HG03060 (cell line): ENCODE measurements at regions not wholly inside any gene's neighbourhood (a gene's known extent, or its start where the extent isn't known, plus 50 kb on each side); places are given as distances from the start of the nearest gene placed in this dataset.
"Not testable (repeated sequence)": the region's sequence is repeated elsewhere in the genome, so short reads cannot be mapped to it uniquely, and the experiment has no call there.

ENCODE experiments used
- ATAC-seq: cut with Tn5 transposase; IDR thresholded peaks from one replicate; pipeline ENCODE4 v1.9.1; 2021; ENCODE audit warnings: low read depth, moderate number of reproducible peaks; ENCODE audit not compliant: unreplicated experiment

DNA sequence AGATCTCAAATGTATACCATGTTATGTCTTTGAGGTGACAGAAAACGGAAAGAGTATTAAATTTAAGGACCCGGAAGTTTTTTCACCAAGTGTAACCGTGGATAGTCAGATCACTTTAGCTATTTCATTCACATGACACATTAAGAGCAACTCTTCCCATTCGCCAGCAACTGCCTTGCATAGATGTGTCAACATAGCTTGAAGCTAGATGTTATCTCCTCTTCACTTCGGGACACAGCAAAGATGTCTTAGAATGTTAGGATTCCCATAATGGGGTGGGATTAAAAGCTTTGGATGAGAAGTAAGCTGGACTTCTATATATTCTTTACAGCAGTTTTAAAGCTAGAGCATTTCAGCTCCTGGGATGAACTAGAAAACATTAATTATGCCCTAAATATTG, 1135.9 kb upstream of the PCDH20 start:
- no peak for ATAC-seq

DNA sequence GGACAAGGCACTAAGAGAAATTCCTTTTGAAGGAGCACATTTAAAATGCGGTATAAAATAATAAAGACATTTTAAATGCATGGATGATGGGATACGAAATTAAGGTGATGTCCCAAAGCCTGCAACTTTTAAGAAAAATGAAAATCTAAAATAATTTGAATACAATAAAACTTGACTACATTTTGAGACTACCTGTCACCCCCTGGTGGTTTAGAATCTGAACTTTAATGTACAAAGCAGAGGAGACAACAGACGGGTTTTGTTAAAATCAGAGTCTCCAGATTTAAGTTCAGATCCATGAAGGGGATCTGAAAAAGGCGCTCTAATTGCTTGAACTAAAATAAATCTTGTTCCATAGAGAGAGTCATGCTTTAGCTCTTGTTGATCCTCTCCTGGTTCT, 1129.3 kb upstream of the PCDH20 start:
- ATAC-seq: no peak

DNA sequence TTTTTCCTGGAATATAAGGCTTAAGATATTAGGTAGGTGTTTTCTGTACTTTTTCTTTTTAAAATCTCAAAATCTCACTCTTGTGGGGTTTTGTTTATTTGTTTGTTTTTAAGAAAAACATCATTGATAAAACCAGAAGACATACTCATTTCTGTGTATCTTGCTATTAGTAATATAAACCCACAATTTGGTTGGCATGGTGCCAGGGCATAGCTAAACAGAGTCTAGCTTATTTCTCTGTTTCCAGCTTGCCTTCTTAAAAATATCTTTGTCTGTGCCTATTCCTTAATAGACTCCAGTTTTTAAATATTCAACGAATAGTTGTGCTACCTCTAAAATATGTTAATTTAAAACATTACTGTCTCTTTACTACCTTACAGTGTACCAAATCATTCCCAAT, 1121.9 kb upstream of the PCDH20 start:
- no peak for ATAC-seq

DNA sequence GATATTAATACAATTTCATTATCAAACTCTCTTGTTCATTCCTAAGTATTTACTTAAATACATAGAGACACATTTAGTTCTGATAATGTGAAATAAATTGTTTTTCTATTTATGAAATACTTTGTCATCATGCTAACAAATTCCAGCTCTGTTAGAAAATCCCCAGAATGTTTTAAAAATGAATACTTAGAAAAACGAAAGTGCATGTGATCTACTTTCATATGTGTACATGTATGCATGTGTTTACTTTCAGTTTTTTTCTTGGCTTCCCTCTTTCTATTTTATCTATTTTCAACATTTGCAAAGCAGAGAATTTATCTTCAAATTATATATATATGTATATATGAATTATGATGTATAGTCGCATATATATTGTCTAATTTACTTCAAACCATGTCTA, 1110.0 kb upstream of the PCDH20 start:
- no peak for ATAC-seq

DNA sequence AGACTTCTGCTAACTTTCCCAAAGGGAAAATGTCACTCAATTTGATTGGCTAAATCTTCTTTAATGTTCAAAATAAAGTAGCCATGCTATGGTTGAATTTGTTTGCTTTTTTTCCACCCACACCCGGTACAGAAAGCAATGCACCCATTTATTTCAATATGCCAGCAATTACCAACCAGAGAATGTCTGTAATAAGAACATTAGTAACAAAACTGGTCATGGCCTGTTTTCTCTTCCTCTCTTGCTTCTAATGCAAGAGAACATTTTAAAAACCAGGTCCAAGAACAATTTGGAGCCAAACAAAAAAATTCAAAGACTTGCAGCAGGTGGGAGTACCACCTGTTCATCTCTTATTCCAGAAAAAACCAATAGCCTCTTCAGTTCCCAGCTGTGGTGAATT, 1108.8 kb upstream of the PCDH20 start:
- peak; percentile 17 for ATAC-seq

DNA sequence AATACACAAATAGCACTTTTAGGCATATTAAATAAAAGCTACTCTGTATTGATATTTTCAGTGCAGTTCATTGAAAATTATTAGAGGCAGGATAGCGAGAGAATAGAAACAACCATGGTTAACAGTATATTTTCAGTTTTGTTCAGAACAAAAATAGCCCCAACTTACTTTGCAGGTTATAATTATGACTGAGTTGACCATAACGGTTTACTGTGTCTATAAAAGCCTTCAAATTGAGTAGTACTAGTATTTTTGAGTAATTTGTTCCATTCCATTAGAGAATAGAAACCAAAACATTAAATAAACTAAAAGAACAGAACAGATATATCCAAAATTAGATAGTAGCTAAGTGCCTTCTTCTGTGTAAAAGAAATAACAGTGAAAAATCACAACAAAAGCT, 1108.4 kb upstream of the PCDH20 start:
- ATAC-seq: peak; percentile 83

DNA sequence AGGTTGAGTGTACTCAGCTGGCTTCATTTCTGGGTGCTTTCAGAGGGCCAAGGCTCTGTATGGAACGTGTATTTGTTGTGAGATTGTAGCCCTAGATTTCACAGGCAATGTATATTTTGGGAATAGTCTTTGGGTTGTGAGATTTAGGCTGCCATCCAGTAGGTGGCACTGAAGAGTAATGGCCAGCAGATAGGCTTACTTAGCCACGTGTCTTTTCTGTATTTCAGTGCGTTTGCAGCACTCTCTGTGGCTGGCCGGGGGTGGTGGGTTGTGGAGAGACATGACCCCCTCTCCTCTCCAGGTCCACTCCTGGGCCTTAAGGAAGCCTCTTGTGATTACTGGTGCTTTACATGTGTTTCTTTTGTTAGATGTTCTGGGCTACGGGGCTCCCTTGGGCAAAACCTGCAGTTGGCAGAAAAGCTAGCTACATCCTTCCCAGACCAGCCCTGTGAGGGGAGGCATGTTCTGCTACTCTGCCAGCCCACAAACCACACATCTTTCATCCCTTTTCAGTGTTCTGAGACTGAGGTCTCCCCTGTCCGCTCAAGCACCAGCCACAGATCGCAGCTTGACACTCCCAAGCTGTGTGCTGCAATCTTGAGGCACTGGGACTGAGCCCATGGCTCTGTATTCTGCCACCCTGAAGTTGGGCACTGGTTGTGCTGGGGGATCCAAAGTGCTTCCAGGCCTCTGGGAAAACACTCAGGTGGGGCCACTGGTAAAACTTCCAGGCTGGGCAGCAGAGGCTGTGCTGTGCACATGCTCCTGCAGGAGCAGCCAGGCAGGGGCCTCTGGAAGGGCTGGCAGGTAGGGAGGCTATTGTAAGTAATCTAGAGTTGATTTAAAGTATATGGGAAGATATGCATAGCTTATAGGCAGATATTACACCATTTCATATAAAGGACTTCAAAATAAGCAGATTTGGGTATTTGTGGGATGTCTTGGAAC, 1096.8 kb upstream of the PCDH20 start:
- peak; percentile 88 for ATAC-seq

DNA sequence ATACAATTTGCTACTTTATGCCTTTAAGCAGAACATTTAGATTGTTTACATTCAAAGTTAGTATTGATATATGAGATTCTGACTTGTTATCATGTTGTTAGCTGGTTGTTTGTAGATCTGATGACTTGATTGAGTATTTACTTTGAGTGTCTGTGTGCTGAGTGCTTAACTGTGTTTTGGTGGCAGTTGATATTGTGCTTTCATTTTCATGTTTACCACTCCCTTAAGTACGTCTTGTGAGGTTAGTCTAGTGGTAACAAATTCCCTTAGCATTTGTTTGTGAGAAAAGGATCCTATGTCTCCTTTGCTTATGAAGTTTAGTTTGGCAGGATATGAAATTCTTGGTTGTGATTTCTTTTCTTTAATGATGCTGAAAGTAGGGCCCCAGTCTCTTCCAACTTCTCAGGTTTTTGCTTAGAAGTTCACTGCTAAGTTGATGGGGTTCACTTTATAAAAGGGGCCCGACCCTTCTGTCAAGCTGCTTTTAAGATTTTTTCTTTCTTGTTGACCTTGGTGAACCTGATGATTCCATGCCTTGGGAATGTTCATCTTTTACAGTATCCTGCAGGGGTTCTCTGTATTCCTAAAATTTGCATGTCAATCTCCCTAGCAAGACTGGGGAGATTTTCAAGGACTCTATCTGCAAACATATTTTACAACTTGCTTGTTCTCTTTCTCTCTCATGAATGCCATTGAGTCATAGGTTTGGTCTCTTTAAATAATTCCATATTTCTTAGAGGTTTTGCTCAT, 1095.4 kb upstream of the PCDH20 start:
- no peak for ATAC-seq

DNA sequence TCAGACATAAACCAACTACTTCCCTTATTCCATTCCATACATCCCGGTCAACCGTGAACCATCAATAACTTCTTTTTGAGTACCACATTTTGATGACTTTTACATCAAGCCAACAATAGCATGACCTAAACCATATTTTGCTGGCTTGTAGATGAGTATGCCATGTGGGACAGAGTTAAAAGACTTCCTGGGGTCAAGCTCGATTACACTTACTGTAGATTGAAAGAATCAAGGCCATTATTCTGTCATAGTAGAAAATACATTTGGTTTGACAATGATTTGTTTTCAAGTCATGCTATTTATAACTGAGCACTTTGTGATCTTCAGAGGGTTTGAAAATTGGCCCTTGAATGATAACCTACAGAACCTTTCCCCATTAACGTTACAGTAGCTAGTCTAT, 1086.9 kb upstream of the PCDH20 start:
- ATAC-seq: no peak

DNA sequence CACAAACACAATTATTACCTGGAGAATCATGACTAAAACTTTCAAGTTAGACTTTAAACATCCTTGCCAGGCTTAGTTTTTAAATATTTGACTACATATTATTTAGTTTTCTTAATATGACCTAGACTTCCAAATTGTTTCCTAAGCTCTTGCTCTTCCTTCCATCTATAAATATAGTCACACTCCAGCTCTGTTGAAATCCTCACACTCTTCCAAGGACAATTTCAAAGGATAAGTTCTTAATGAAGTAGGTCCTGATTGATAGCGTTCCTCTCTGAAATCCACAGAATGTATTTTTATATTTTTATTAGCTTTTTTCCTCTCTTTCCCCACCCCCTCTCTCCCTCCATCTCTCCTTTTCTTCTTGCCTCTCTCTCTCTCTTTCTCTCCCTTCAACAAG, 1074.1 kb upstream of the PCDH20 start:
- no peak for ATAC-seq

DNA sequence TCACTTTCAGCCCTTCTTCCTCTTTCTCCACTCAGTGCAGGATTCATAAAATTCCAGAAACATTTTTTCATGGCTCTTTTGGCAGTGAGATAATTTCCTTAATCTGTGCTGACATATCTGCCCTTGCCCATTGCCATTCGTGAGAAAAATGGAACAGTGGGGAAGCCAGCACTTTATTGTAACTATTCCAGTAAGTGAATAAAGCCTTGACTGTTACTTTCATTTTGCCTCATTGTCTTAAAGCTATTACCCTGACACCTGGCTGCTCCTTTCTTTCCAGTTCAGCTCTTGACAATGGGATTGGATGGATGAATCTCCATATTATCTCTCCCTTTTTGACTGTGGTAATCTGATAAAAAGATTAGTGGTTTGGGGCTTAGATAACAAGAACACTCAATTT, 1068.1 kb upstream of the PCDH20 start:
- ATAC-seq: no peak

DNA sequence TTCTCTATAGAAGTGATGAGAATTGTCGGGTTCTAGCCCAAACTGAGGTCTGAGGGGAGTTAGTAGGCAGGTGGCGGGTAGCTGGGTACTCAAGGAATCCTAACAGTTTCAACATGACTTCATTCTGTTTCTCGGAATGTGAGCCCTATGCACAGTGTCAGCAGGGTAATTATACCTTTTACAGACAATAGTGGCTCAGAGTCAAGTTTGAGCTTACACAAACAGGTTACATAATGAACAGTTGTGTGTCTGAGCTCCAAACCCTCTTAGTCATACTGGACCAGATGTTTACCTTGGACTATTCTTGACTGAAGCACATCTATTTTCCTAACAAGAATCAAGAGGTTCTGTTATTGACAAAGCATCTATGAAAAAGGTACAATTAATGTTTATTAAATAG, 1066.7 kb upstream of the PCDH20 start:
- no peak for ATAC-seq

DNA sequence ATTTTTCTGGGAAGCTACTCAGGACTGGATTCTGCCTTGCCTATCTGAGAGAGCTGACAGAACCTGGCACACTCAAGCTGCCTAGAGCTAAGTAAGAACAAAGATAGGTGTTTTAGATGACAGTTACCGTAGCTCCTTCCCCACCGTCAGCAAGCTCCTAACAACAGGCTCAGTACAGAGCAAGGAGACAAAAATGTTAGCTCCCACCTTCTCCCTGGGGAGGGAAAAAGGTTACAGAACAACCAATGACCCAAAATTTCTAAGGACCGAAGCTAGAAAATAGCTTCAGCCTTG, 1058.2 kb upstream of the PCDH20 start:
- no peak for ATAC-seq

DNA sequence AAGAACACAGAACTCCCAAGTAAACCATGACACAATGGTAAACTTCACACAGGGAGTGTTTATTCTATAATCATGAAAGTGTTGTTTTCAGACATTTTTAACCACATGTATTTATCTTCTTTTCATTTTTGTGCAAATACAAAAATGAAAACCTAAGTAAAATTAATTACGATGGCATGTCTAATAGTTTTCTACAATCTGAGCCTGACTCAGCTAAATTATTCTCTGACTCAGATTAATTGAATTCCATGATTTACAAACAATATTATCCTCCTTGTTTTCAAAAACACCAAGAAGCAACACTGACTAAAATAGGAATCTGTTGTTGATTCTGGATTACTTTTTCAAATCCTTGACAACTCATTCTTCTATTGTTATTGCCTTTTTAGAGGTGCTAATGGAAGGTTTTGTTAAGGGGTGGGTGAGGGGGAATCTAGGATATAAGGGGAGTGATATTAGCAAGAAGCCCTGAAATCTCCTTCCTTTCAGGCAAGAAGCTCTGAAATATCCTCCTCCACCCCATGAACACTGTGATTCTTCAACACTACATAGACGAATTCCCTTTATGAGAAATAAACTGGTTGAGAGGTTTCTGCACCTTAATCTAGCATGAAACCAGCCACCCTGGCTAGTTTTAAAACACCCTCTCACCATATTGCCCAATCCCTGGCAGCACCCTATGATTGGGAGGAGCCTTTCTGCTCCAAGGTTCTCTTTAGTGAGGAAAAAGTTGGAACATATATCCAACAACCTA, 1057.7 kb upstream of the PCDH20 start:
- no peak for ATAC-seq

DNA sequence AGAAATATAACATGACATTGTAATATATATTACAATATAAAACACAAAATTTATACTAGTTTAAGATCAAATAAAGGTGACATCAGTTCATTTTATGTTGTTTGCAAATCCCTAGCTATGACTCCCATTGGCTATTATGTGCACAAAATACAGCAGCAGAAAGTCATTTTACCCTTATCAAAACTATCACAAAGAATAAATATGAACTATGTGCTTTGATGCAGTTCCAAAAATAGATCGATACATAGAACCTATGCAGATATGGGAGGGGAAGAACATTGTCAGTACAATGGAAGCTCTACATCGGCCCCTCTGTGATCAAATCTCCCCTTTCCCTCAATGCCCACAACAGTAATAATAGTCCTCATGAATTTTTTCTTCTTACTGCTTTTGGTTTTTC, 1038.1 kb upstream of the PCDH20 start:
- ATAC-seq: no peak

DNA sequence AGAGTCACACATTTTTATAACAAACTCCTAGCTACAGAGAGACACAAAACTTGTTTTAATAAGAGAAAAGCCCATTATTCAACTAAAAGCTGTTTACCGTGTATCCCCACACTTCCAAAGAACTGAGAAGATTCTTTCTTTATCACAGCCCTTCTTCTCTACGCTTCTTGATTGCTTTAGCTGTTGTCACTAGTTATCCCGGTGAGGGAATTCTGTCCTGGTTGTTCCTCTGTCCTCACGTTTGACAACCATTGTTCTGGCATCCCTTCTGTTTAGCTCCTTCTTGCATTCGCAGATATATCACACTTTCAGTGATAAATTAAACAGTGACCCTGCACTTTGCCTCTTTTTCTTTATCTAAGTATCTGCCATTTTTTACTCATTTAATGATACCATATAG, 1035.1 kb upstream of the PCDH20 start:
- no peak for ATAC-seq

DNA sequence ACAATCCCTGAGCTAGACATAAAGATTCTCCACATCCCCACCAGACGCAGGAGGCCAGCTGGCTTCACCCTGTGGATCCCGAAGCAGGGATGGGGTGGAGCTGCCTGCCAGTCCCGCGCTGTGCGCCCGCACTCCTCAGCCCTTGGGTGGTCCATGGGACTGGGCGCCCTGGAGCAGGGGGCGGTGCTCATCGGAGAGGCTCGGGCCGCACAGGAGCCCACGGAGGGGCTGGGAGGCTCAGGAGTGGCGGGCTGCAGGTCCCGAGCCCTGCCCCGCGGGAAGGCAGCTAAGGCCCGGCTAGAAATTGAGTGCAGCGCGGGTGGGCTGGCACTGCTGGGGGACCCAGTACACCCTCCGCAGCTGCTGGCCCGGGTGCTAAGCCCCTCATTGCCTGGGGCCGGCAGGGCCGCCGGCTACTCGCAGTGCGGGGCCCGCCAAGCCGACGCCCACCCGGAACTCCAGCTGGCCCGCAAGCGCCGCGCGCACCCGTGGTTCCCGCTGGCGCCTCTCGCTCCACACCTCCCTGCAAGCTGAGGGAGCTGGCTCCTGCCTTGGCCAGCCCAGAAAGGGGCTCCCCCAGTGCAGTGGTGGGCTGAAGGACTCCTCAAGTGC, 1032.2 kb upstream of the PCDH20 start:
- not testable (repeated sequence) for ATAC-seq

DNA sequence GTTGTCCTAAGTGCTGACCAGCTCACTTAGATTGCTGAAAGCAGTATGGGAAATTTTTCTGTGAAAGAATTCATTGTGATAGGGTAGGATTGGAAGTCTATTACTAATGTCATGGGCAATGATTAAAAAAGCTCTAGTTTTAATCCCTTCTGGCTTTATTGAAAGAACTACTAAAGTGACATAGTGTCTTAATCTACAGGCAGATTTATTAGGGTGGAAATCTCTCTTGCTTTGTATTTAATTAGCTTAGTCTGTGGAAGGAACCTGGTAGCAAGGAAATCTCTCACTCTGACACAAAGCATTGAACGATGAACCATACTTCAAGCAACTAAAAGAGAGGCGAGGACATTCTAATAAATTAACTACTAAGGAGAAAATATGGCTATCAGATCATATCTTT, 1029.2 kb upstream of the PCDH20 start:
- ATAC-seq: no peak

DNA sequence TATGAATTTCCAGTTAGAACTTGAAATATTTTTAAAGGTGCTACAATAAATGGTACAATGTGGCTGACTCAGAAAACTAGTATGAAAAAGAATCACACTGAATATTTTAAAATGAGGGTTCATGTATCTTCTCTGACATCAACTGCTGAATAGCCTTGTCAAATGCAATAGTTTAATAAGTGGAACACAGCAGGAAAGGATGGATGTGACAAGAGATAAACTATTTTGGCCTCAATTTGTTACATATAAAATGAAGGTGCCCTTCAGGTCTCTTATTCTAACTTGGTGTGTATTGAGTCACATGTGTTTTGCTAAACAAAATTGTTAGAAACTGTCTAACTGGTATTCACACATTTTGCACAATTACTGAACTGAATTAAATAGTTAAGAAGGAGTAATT, 1018.4 kb upstream of the PCDH20 start:
- ATAC-seq: no peak

DNA sequence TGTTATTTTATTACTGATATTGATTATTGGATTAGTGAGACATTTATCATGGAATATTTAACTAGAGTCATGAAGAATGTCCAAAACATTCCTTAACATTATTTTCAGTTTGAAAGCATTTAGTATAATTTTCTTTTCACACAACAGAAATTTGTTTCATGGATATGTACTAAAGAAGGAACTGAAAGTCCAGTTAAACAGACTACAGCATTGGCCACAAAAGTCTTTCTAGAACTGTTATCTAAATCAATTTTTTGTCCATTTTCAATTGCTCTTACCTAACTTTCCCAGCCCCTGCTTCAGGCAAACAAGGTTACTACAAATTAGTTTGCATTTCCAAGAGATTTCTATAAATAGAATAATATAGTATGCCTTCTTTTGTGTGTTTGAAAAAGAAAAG, 1018.0 kb upstream of the PCDH20 start:
- ATAC-seq: no peak

DNA sequence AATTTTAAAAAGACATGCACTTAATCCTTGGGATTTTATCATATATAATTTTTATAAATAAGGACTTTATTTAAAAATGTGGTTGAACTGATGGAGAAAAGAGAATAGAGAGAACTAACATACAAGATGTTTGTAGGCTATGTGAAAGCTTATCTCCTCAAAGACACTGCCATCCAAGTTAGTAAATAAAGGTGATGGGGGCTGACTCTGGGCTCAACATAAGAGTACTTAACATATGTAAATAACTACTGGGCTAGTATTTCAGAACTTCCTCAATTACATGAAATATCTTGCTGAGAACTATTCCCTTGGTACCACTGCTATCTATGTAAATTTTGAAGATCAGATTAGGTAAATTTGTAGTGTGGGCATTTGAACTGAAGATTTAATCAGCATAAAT, 1017.3 kb upstream of the PCDH20 start:
- no peak for ATAC-seq
